GM18520 (cell line): ENCODE measurements at regions not wholly inside any gene's neighbourhood (a gene's known extent, or its start where the extent isn't known, plus 50 kb on each side); places are given as distances from the start of the nearest gene placed in this dataset.
"Not testable (repeated sequence)": the region's sequence is repeated elsewhere in the genome, so short reads cannot be mapped to it uniquely, and the experiment has no call there.

ENCODE experiments used
- ATAC-seq: cut with Tn5 transposase; IDR thresholded peaks from one replicate; pipeline ENCODE4 v1.9.1; 2021; ENCODE audit not compliant: unreplicated experiment

GRCh38 chr6:144474290-144474689 lies 189.2 kb downstream of the UTRN start:
- ATAC-seq: no peak

- ATAC-seq: no peak
Observed at GRCh38 chr6:144474904-144475303, 189.8 kb downstream of the UTRN start.

- no peak for ATAC-seq
Observed at GRCh38 chr6:144475411-144475810, 190.3 kb downstream of the UTRN start.

GRCh38 chr6:144476286-144476685 lies 191.2 kb downstream of the UTRN start:
- no peak for ATAC-seq

GRCh38 chr6:144477396-144477795 lies 192.3 kb downstream of the UTRN start:
- no peak for ATAC-seq

- no peak for ATAC-seq
Observed at GRCh38 chr6:144477856-144478255, 192.7 kb downstream of the UTRN start.

GRCh38 chr6:144478483-144478882 lies 193.3 kb downstream of the UTRN start:
- no peak for ATAC-seq

- no peak for ATAC-seq
Observed at GRCh38 chr6:144479991-144480390, 194.9 kb downstream of the UTRN start.

GRCh38 chr6:144480473-144480872 lies 195.3 kb downstream of the UTRN start:
- no peak for ATAC-seq

- no peak for ATAC-seq
Observed at GRCh38 chr6:144481527-144481926, 196.4 kb downstream of the UTRN start.

- no peak for ATAC-seq
Observed at GRCh38 chr6:144482142-144482541, 197.0 kb downstream of the UTRN start.

GRCh38 chr6:144485531-144485930 lies 200.4 kb downstream of the UTRN start:
- ATAC-seq: no peak

- no peak for ATAC-seq
Observed at GRCh38 chr6:144488590-144488989, 203.5 kb downstream of the UTRN start.

- no peak for ATAC-seq
Observed at GRCh38 chr6:144493035-144493910, 208.1 kb downstream of the UTRN start.

- ATAC-seq: not testable (repeated sequence)
Observed at GRCh38 chr6:144495076-144495475, 209.9 kb downstream of the UTRN start.

GRCh38 chr6:144497650-144498049 lies 212.5 kb downstream of the UTRN start:
- no peak for ATAC-seq

- no peak for ATAC-seq
Observed at GRCh38 chr6:144500892-144501291, 215.8 kb downstream of the UTRN start.

- ATAC-seq: not testable (repeated sequence)
Observed at GRCh38 chr6:144505214-144505613, 220.1 kb downstream of the UTRN start.

- ATAC-seq: not testable (repeated sequence)
Observed at GRCh38 chr6:144506051-144506450, 220.9 kb downstream of the UTRN start.

GRCh38 chr6:144507772-144508312 lies 222.7 kb downstream of the UTRN start:
- ATAC-seq: not testable (repeated sequence)

- ATAC-seq: no peak
Observed at GRCh38 chr6:144510859-144511258, 225.7 kb downstream of the UTRN start.

- ATAC-seq: no peak
Observed at GRCh38 chr6:144515761-144516160, 230.6 kb downstream of the UTRN start.

GRCh38 chr6:144519426-144519825 lies 234.3 kb downstream of the UTRN start:
- ATAC-seq: no peak
